Mesodermal cell (in vitro differentiated cells): ENCODE measurements at regions not wholly inside any gene's neighbourhood (a gene's known extent, or its start where the extent isn't known, plus 50 kb on each side); places are given as distances from the start of the nearest gene placed in this dataset.

Experiments
- H3K27ac ChIP-seq: 2 replicates; pipeline ENCODE4 v1.7.0; 2013; ENCODE audit warnings: mild to moderate bottlenecking, low read depth, low read length, moderate library complexity; ENCODE audit not compliant: severe bottlenecking
- H3K36me3 ChIP-seq: 2 replicates; pipeline ENCODE4 v1.7.1; 2013; ENCODE audit warnings: mild to moderate bottlenecking, low read length, moderate library complexity; ENCODE audit not compliant: control insufficient read depth, insufficient read depth
- H3K4me1 ChIP-seq: one replicate; pipeline ENCODE4 v1.7.1; 2013; ENCODE audit warnings: mild to moderate bottlenecking, low read length; ENCODE audit not compliant: insufficient read depth, control insufficient read depth, poor library complexity, severe bottlenecking
- H3K4me3 ChIP-seq: 2 replicates; pipeline ENCODE4 v1.7.0; 2013; ENCODE audit warnings: low read length, control low read depth, mild to moderate bottlenecking; ENCODE audit not compliant: insufficient read depth, poor library complexity, severe bottlenecking; ENCODE audit errors: extremely low read depth
- H3K9me3 ChIP-seq: 2 replicates; pipeline ENCODE4 v1.7.1; 2013; ENCODE audit warnings: mild to moderate bottlenecking, low read length, moderate library complexity; ENCODE audit not compliant: control insufficient read depth
- WGBS, 2 experiments: methylation state at CpG; one replicate each; pipeline ENCODE4 v1.1.5; 2013; ENCODE audit warnings: missing lambda C conversion rate in 2 of 2; ENCODE audit not compliant: insufficient coverage in 2 of 2; 5-methylcytosine and 5-hydroxymethylcytosine counted together

DNA sequence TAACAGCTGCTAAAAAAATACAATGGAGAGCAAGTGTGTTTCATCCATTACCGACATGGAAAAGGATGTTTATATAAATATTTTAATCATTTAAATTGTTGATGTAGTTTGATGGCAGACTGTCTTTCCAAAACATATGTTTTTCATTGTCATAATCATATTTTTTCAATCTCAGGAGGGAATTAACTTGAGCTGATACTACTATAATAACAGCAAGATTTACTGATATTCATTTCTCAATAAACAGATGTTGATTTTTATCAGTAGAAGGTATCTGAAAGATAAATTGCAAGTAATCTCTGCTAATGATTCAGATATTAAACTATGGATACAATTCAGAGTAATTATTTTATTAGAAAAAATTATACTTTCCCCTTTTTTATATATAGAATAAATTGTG, 274.9 kb upstream of the TMEFF2 start:
- no peaks in the 10 kb centered on the region for H3K9me3 ChIP-seq
- no CpG with 5 or more reads among the region's 1 CpG for WGBS, 2 experiments

DNA sequence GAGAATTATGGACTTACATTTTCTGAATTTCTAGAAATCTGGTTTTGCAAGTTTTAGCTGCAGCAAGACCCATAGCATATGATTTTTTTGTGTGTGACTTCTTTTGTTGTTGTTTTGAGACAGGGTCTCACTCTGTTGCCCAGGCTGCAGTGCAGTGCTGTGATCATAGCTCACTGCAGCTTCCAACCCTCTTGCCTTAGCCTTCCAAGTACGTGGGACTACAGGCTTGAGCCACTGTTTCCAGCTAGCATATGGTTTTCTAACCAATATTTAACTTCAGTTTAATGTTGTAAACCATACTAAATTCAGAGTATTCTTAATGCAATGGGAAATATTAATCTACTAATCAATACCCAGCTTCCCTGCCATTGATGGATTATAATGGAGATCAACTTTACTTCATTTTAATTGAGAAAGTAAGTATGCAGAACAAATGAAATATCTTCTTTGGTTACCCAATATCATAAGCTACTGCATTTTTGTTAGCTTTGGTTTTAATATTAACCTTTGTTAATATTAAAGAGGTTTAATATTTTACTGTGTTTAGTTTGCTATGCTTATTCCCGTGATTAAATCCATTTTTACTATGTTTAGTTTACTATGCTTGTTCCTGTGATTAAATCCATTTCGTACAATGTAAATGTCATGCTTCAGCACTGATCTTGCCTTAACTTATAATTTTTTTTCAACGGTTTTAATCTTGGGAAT, 273.4 kb upstream of the TMEFF2 start:
- H3K9me3 ChIP-seq: no peaks in the 10 kb centered on the region
- H3K4me3 ChIP-seq: no peak overlapping the region
- no peak overlapping the region for H3K27ac ChIP-seq
- H3K4me1 ChIP-seq: no peaks in the 10 kb centered on the region
- no peaks in the 10 kb centered on the region for H3K36me3 ChIP-seq
- 75% methylated on average over 2 of the region's 4 CpGs; no CpG with 5 or more reads in 1 of the 2 experiments for WGBS, 2 experiments

More for the DNA sequence above, 274.9 kb upstream of the TMEFF2 start:
- Histone ChIP-seq H3K4me3 (no peak overlapping the region), H3K4me1 (no peaks in the 10 kb centered on the region), H3K27ac (no peak overlapping the region), H3K36me3 (no peaks in the 10 kb centered on the region)

DNA sequence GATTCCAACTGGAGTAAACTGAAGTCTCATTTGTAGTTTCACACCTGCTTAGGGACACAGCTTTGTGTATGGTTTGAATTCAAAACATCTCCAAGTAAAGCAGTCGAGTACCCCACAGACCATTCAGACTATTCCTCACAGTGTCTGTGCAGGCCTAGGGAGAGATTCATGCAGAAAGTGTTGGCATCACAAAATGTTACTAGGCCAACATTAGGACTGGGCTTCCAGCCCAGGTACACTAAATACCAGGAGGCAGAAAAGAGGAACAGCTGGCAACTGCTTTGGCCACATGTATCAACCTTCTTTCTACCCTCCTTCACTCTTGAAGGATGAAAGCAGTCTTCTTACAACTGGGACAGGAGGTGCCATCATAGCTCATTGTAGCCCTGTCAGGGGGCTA, 270.4 kb upstream of the TMEFF2 start:
- Histone ChIP-seq H3K27ac (no peak overlapping the region), H3K36me3 (no peaks in the 10 kb centered on the region), H3K9me3 (no peaks in the 10 kb centered on the region), H3K4me3 (no peak overlapping the region), H3K4me1 (no peaks in the 10 kb centered on the region)
- WGBS, 2 experiments: 88% methylated on average over 1 of the region's 1 CpG; no CpG with 5 or more reads in 1 of the 2 experiments

DNA sequence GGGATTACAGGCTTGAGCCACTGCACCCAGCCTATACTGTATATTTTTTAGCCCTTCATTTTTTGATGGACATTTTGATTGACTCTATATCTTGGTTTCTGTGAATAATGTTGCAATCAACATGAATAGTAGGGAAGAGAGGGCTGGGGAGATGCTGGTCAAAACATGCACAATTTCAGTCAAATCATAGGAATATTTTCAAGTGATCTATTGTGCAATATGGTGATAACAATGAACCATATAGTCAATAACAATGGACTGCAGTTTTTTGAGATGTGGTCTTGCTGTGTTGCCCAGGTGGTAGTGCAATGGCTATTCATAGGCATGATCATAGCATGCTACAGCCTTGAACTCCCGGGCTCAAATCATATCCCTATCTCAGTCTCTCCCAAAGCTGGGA, 264.7 kb upstream of the TMEFF2 start:
- no peak overlapping the region for H3K27ac ChIP-seq
- no peaks in the 10 kb centered on the region for H3K9me3 ChIP-seq
- H3K36me3 ChIP-seq: no peaks in the 10 kb centered on the region
- no CpG with 5 or more reads among the region's 1 CpG for WGBS, 2 experiments
- no peaks in the 10 kb centered on the region for H3K4me1 ChIP-seq
- no peak overlapping the region for H3K4me3 ChIP-seq

DNA sequence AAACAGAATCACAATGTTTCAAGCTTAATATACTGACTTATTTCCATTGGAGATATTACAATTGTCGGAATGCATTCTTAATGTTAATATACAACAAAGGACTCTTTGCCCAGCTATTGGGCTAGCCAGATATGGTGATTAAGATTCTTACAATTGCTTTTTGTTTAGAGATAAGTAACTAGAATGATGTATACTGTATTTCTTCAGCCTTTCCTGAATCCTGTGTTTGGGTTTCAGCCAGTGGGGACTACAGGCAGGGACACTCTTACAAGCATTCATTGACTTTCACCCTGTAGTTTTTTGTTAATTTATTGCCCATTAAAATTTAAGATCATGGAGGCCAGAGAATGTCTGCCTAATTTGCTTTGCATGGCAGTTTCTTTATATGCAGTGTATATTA, 254.1 kb upstream of the TMEFF2 start:
- Histone ChIP-seq H3K4me3 (no peak overlapping the region), H3K27ac (no peak overlapping the region), H3K36me3 (no peaks in the 10 kb centered on the region), H3K9me3 (no peaks in the 10 kb centered on the region), H3K4me1 (no peaks in the 10 kb centered on the region)
- no CpG with 5 or more reads among the region's 1 CpG for WGBS, 2 experiments

DNA sequence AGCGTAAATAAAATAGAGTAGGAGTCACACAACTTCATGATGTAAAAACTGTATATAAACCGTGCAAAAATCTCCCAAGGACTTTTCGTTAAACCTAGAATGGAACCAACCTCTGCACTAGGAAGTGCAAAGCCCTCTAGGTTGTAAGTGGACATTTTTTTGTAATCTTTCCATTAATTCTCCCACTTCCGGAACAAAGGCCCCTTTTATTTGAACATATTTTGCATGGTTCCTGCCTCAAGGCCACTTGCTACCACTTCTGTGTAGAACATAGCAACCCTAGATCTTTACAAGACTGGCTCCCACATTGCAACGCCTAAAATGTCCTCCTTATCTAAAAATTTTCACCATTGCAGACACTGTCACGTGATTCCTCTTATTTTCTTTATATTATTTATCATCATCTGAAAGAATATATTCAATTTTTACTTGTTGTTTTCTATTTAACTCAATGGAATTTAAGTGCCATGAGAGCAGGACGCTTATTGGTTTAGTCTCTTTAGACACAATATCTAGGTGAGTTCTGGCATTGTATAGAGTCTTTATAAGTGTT, 249.6 kb upstream of the TMEFF2 start:
- Histone ChIP-seq H3K36me3 (no peaks in the 10 kb centered on the region), H3K27ac (no peak overlapping the region), H3K4me3 (no peak overlapping the region), H3K9me3 (no peaks in the 10 kb centered on the region), H3K4me1 (no peaks in the 10 kb centered on the region)
- WGBS, 2 experiments: 0 to 76% methylated on average over 1 to 5 of the region's 7 CpGs

DNA sequence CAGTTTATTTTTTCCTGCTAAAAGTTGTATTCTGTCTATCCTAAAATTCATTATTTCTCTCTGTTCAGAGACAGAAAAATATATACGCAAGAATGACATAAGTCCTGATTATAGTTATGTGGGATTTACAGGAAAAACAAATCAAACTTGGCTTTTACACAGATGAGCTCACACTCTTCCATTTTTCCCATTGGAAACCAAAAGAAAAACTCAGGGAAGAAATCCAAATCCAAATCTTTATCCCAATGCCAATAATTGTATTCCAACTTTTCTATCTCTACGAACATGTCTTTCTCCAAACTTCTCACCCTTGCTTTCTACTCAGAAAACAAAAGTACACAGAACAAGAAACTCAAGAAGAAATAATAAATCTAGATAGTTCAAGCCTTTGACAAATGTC, 249.1 kb upstream of the TMEFF2 start:
- no peak overlapping the region for H3K4me3 ChIP-seq
- 100% methylated on average over 1 of the region's 2 CpGs; no CpG with 5 or more reads in 1 of the 2 experiments for WGBS, 2 experiments
- H3K4me1 ChIP-seq: no peaks in the 10 kb centered on the region
- H3K36me3 ChIP-seq: no peaks in the 10 kb centered on the region
- no peak overlapping the region for H3K27ac ChIP-seq
- no peaks in the 10 kb centered on the region for H3K9me3 ChIP-seq

DNA sequence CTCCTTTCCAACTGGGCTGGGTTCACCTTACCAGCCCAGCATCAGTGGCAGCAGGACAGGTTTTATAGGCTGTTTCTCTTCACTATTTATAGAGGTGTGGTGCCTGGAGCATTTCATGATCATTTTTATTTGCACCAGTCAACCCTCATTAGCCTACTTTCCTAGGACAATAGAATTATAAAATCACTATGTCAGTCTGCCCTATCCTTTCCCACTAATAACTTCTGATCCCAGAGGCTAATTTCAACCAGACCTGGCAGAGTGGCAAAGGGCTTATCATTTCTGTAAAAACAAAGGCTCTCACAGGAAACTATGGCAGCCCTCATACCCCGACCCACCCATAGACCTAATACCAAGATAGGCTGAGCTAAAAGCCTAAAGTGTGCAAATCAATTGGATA, 243.5 kb upstream of the TMEFF2 start:
- no peaks in the 10 kb centered on the region for H3K9me3 ChIP-seq
- no CpG with 5 or more reads among the region's 1 CpG for WGBS, 2 experiments
- H3K36me3 ChIP-seq: no peaks in the 10 kb centered on the region
- peaks cover 7% of the 10 kb centered on the region for H3K4me1 ChIP-seq
- no peak overlapping the region for H3K27ac ChIP-seq
- no peak overlapping the region for H3K4me3 ChIP-seq

DNA sequence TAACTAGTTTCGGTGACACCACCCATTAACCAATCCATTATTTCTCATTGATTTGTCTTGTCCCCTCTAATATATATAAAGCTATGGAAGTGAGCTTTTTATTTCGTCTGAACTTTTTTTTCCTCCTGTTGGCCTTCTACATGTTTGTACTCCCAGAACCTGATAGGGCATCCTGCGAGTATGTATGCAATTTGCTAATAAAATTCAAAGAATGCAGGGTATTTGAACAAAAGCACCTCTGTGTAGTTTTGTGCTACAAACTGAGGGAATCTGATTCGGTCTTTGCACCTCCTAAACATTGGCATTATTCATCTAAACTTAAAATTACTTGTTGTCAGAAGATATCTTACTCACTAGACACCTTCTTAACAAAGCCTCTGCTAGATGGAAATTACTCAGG, 242.9 kb upstream of the TMEFF2 start:
- H3K27ac ChIP-seq: no peak overlapping the region
- no peaks in the 10 kb centered on the region for H3K9me3 ChIP-seq
- H3K4me1 ChIP-seq: peaks cover 7% of the 10 kb centered on the region
- no peaks in the 10 kb centered on the region for H3K36me3 ChIP-seq
- no CpG with 5 or more reads among the region's 4 CpGs for WGBS, 2 experiments
- H3K4me3 ChIP-seq: no peak overlapping the region

DNA sequence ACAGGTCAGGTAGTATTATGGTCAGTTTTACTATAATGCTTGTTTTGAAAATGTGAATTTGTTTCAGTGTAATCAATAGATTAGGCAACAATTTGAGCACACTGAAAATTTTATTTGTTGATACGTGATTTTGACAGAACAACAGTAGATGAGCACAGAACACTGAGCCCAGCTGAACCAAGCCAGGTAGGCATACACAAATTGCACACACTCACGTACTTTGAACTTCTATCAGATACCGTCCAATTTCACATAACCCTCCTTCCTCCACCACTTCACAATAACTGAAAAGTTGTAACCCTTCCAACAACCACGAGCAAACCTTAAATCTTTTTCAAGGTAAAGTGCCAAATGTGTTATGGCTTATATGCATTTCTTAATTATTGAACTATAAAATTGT, 229.5 kb upstream of the TMEFF2 start:
- no peaks in the 10 kb centered on the region for H3K9me3 ChIP-seq
- H3K36me3 ChIP-seq: no peaks in the 10 kb centered on the region
- WGBS, 2 experiments: 91 to 100% methylated on average over 1 to 3 of the region's 4 CpGs
- no peak overlapping the region for H3K4me3 ChIP-seq
- H3K27ac ChIP-seq: no peak overlapping the region
- no peaks in the 10 kb centered on the region for H3K4me1 ChIP-seq

DNA sequence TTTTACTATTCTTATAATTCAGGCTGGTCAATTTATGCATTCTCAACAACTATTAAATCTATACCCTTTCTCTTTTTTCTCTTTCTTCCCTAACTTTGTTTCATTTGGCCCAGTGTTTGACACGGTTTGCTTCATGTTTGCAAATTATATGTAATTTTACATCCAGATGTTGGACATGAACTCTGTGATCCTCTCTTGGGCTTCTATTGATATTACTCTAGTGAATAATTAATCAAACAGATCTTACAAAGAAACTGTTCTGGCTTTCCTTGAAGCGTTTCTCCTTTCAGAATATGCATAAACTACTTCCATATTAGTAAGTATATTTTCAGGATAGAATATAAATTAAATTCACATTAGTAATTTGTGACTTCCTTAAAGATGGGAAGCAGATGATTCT, 225.1 kb upstream of the TMEFF2 start:
- H3K4me3 ChIP-seq: no peak overlapping the region
- H3K36me3 ChIP-seq: no peaks in the 10 kb centered on the region
- WGBS, 2 experiments: no CpG with 5 or more reads among the region's 2 CpGs
- H3K4me1 ChIP-seq: no peaks in the 10 kb centered on the region
- H3K27ac ChIP-seq: no peak overlapping the region
- H3K9me3 ChIP-seq: no peaks in the 10 kb centered on the region
